HL-60/S4 treated with phorbol 12-myristate 13-acetate at 8.2 ng/mL for 4 days and 3 days (cell line): ENCODE measurements at regions not wholly inside any gene's neighbourhood (a gene's known extent, or its start where the extent isn't known, plus 50 kb on each side); places are given as distances from the start of the nearest gene placed in this dataset.

Source experiments
- in situ Hi-C: fragments of 300-500 bp; cut with MboI; formaldehyde crosslinking; loops from 2 replicates; pipeline ENCODE4 v1.15.0; 2022; ENCODE audit warnings: low sequenced_read_pairs

GRCh38 chr20:6502219-6502618 lies 265.3 kb upstream of the BMP2 start:
- in situ Hi-C loops = no loop called here

GRCh38 chr20:6501061-6501460 lies 266.4 kb upstream of the BMP2 start:
- in situ Hi-C loops = no loop called here

GRCh38 chr20:6499566-6499965 lies 267.9 kb upstream of the BMP2 start:
- in situ Hi-C loops = no loop called here

DNA sequence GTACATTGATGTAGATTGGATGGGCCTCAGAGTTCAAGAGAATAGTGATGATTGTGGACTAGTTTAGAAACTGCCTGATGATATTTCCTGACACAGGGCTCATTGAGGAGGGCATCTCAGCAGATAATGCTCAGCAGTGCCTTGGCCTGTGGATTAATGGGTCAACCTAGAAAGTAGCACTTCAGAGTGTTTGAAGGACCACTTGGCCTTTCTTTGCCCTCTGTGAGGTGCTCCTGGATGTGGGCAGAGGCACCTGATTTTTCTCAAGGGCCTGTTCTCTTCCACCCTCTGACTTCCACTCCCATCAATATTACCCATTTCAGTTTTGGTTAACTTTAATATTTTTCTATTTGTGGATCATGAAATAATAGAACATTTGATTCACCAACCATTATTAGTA lies 270.6 kb upstream of the BMP2 start:
- in situ Hi-C loops = no loop called here

DNA sequence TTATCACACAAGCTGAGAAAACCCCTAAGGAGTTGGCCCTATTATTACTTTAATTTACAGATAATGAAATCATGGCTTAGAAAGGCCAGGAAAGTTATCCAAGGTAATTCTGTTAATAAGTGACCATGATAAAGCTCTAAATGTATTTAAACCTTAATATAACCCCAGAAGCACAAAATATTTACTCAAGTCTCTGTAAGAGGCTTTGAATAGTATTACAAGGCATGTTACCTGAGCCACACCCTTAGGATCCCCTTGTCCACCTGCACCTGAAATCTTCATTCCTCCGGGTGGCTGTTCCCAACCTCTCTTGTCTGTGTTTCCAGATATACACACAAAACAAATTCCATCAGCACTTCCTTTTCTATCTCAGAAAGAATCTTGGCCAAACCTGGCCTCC lies 271.6 kb upstream of the BMP2 start:
- in situ Hi-C loops = no loop called here

GRCh38 chr20:6492271-6493055 lies 275.0 kb upstream of the BMP2 start:
- in situ Hi-C loops = no loop called here

GRCh38 chr20:6490849-6491248 lies 276.6 kb upstream of the BMP2 start:
- in situ Hi-C loops = no loop called here

GRCh38 chr20:6489361-6490171 lies 277.9 kb upstream of the BMP2 start:
- in situ Hi-C loops = no loop called here

DNA sequence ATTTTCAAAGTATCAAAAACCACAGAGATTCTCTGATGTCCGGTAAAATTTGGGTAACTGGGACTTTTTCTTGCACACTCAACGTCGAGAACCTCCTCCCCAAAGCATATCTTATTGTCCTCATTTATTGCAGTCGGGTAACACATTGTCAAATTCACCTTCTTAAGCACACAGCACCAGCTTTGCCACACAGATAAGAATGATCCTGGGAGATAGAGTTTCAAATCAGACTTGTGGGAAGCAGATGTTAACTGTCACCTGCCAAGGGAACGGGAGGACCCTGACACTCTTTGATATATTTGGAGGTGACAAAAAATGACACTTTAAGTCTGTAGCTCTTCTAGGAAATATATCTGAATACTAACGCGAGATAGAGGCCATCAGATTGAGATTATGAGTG lies 282.1 kb upstream of the BMP2 start:
- in situ Hi-C loops = no loop called here

DNA sequence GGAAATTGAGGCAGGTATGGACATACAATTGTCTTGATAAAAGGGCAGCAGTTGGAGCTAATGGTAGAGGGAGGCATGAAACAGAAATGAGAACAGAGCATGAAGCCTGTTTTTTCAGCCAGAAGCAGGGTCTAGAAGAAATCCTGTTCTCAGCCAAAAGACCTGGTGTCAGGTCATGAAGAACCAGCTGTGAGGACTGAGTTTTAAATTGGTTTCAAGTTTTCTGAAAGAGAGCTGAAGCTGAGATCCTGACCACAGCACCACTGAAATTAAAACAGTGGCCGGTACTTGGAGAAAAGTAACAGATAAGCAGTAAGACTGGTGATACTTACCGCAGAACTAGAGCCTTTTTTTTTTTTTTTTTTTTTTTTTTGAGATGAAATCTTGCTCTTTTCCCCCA lies 283.8 kb upstream of the BMP2 start:
- in situ Hi-C loops = no loop called here

GRCh38 chr20:6482486-6482885 lies 285.0 kb upstream of the BMP2 start:
- in situ Hi-C loops = no loop called here

GRCh38 chr20:6480328-6481200 lies 286.9 kb upstream of the BMP2 start:
- in situ Hi-C loops = no loop called here

DNA sequence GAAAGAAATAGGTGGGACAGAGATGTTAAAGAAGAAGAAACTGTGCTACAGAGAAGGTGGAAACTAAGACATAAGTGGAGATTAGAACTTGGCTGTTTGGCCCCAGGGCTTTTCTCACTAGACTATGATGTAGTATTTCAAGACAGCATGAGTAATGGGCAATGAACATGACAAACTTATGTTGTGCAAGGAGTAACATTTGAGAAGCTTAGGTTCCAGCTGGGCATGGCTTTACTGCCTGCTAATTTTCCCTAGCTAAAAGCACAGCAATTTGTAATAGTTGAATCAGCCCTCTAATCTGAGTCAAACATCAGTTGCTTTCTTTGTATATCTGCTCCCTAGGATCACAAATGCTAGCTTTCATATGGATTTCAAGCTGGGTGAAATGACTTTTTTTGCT lies 294.3 kb upstream of the BMP2 start:
- in situ Hi-C loops = no loop called here

DNA sequence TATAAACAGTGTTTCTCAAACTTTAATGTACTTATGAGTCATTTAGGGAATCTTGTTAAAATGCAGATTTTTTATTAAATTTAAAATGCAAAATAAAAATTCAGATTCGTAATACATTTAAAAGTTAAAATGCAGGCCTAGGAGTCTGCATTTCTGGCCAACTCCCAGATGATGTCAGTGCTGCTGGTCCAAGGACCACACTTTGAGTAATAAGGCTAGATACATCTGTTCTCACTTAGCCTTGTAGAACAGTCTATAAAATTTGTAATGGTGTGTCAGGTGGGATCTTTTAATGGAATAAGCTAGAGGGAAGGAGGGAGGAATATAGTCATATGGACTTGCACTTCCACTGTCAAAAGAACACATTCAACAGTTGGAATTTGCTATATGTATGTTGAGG lies 295.6 kb upstream of the BMP2 start:
- in situ Hi-C loops = no loop called here

DNA sequence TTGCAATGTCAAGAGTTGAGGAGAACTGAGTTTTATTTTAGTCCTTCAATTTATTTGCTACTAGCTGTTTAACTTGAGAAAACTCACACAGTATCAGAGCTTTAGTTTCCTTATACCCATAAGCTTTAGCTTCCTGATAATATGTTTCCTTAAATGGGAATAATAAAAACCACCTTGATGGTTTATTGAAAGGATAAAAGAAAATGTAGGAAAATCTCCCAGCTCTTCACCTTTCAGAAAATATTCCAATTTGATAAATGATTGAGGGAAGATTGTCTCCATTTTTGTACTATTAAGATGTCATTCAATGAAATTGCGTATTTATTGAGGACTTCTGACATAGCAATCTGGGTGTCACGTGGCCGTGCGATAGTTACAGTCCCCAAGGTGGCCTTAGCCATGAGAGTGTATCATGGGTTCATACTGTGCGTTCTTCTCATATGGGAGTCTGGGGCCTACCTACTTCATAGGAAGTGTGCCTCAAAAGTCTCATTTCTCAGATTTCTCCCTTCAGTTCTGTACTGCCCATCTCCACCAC lies 296.3 kb upstream of the BMP2 start:
- in situ Hi-C loops = no loop called here

DNA sequence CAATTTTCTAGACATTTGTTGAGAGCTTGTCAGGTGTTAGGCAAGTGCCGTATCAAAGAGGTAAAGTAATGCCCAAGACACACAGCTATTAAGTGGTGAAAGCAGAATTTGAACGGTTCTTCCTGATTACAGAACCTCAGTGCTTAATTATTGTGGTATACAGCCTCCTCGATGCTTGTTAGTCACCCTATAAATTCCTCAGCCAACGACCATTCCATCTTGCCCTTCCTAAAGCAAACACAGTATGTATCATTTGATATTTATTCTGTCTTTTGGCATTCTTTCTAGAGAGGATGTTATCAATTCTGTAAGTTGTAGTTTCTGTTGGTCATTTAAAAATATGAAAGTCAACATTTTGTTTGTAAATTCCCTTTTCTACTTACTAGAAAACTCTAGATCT lies 297.8 kb upstream of the BMP2 start:
- in situ Hi-C loops = no loop called here

GRCh38 chr20:6468423-6469116 lies 298.9 kb upstream of the BMP2 start:
- in situ Hi-C loops = no loop called here

DNA sequence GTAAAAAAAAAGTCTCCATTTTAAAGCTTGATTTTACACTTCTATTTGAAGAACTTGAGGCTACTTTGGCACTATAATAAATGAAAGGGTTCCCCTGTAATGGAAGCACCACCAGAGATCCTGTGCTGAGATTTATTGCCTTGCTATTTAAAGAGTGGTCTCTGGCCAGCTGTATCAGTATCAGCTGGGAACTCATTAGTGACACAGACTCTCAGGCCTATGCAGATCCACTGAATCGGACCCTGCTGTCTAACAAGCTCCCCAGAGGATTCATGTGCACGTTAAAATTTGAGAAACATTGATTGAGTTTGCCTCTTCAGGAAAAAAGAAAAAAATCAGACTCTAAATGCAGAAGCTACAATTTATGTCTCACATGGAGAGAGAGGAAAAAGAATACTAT lies 299.9 kb upstream of the BMP2 start:
- in situ Hi-C loops = no loop called here

DNA sequence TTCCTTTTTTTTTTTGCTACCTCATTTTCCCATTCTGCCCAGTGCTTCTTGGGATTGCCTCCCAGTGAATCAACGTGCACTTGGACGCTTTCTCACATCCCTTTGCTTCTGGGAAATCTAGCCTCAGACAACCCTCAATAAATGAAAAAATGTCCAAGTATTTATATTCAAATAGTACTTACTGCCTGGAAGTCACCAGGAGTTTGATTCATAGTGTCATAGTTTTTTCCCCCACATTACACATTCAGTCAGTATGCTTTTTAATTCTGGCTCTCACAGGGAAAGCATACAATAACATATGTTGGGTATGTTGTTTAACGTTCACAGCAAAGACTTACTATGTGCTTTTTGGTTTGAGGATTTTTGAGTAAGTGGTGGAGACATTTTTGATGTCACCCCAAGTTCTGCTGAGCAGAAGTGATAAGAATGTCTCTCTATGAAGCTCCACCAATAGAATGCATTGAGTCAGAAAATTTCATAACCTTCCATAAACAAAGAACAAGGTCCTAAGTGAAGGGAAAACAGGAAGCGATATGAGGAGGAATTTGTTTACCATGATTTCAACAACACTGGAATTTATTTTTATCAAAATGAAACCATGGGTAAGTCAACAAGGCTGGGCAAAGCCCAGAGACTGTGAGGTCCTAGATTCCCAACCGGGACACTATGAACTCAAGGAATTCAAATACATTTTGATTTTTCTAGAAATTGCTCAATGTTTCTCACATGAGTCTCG lies 301.2 kb upstream of the BMP2 start:
- in situ Hi-C loops = no loop called here

DNA sequence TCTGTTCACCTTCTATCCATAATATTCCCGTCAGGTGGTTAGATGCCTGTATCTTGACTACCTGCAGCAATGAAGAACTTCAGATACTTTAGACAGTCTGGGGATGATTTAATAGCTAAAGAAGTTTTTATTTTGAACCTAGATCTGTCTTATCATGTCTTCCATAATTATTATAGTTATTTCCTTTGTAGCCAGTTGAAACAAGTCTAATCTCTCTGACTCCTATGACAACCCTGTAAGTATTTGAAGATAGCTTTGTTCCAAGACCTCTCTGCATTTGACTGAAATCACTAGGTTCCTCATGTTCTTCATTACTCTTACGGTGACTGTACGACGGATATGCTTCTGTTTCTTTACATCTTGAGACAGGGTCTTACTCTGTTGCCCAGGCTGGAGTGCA lies 316.6 kb upstream of the BMP2 start:
- in situ Hi-C loops = no loop called here
